NCI-H2171 treated with DMSO at 0.1 percent for 48 hours (cell line): ENCODE measurements at regions not wholly inside any gene's neighbourhood (a gene's known extent, or its start where the extent isn't known, plus 50 kb on each side); places are given as distances from the start of the nearest gene placed in this dataset.
"Not testable (repeated sequence)": the region's sequence is repeated elsewhere in the genome, so short reads cannot be mapped to it uniquely, and the experiment has no call there.

Experiments used
- DNase-seq: peaks from one replicate; lab custom pipeline; 2025; lab: John Stamatoyannopoulos, UW

GRCh38 chr15:91611561-91612323, 241.8 kb upstream of the SLCO3A1 start:
- peak; percentile 75 for DNase-seq

DNA sequence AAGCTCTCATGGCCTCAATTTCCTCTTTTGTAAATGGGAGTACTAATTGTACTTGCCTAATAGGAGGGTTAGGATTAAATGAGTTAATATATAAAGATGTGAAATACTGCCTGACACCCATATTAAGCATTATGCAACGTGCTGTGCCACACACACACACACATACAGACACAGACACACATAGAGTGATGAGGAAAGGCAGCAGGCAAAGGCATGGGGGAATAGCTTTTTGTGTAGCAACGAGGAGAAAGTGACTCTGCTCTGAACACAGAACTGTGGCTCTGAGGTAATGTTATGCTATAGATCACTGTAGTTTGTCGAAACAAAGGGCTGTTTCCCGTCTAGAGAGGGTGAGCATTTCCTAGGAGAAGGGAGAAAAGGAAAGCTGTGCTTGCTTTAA, 233.3 kb upstream of the SLCO3A1 start:
- DNase-seq, result no peak

DNA sequence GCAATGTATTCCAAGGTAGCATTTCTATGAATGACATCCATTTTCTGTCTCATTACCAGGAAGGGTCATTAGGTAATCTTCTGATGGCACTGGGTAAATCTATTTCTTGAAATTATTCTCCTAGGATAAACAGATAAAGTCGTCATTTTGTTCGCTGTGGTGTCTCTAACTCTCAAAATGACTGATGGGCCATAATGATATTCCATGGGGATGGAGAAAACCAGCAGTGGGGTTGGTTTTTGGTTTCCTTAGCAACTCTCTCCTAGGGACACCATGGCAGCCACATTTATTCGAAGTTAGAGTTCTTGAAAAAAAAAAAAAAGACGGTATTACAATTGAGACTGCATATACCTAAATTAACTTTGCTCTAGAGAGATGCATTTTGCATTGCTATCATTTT, 231.3 kb upstream of the SLCO3A1 start:
- DNase-seq, result no peak

DNA sequence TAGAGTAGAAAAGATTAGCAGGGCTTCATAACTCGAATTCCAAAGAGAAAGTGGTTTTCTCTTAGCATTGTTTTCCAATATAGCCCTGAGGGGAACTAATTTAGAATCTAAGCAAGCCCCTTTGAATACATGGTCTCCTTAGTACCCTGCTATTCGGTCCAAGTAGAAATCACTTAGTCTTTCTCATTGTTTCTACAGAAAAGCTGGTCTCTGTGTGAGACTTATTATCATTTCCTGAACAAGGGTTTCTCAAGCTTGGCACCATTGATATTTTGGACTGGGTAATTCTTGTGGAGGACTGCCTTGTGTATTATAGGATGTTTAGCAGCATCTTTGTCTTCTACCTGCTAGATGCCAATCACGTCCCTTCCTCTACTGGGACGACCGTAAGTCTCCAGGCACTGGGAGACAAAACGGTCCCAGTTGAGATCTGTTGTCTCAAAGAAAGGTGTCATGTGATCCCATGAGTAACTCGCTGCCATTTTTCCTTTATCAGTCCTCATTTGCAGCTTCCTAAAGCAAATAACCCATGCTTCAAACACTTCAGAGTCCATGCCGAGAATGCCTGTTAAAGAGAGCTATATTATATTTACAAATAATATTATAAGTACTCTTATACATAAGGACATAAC, 230.7 kb upstream of the SLCO3A1 start:
- no peak for DNase-seq

DNA sequence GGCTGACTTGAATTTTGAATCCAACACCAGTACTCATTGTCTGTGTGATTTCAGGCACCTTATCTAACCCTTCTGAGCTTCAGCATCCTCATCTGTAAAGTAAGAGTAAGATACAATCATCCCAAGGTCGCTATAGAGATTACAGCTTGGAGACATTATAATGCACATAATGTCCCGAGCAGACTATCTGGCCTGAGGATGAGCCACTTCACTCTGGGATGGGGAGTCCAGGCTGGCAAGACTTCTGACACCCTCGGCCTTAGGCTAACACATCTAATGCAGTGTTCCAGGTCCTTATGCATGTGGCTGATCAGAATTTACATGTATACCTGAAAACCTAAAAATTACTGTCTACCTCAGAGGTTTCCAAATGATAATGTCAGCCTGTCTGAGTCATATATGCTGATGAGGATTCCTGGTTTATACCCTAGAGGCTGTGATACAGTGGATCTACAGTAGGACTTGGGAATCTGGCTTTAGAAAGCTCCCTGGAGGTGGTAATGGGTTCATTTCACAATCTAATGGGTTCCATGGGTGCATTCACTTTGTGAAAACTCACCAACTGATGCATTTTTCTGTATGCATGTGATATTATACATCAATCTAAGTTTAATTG, 229.0 kb upstream of the SLCO3A1 start:
- no peak for DNase-seq

GRCh38 chr15:91625506-91625905, 228.0 kb upstream of the SLCO3A1 start:
- DNase-seq, result no peak

GRCh38 chr15:91627473-91628278, 225.8 kb upstream of the SLCO3A1 start:
- DNase-seq, result peak; percentile 10

- no peak for DNase-seq
Observed at GRCh38 chr15:91630090-91630489, 223.4 kb upstream of the SLCO3A1 start.

GRCh38 chr15:91632176-91632575, 221.3 kb upstream of the SLCO3A1 start:
- no peak for DNase-seq

- DNase-seq, result no peak
Observed at GRCh38 chr15:91632981-91633380, 220.5 kb upstream of the SLCO3A1 start.

DNA sequence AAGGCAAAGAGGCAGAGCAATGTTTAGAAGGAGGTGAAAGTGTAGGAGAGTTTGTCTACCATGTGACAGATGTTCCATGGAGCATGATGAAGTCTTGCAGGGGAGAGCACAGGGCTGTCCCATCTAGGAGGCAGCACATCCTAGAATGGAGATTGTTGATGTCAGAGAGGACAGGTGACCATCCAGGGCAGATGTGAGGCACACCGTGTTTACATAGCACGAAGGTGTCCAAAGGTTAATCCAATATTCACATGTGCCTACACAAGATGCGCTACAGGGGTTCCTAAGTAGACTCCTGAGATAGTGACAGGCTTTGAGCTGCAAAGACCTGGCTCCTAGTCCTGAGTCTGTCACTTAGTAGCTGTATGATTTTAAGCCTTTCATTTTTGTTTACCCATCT, 219.3 kb upstream of the SLCO3A1 start:
- no peak for DNase-seq

DNA sequence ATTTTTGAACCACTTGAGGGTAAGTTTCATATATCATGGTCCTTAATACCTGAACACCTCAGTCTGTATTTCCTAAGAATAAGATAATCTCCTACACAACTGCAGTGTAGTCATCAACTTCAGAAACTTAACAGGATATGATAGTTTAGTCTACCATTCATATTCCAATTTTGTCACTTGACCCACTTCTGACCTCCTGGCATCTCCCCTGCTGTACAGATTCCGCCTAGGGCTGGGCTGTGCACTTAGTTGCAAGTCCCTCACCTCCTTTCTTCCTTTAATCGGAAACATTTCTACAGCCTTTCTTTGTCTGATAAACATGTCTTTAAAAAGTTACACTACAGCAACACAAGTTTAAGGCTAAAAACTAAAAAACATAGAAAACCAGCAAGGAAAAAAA, 218.4 kb upstream of the SLCO3A1 start:
- DNase-seq, result no peak

- DNase-seq, result no peak
Observed at GRCh38 chr15:91635641-91636040, 217.9 kb upstream of the SLCO3A1 start.

- DNase-seq, result no peak
Observed at GRCh38 chr15:91649016-91649415, 204.5 kb upstream of the SLCO3A1 start.

- no peak for DNase-seq
Observed at GRCh38 chr15:91649831-91650321, 203.6 kb upstream of the SLCO3A1 start.

DNA sequence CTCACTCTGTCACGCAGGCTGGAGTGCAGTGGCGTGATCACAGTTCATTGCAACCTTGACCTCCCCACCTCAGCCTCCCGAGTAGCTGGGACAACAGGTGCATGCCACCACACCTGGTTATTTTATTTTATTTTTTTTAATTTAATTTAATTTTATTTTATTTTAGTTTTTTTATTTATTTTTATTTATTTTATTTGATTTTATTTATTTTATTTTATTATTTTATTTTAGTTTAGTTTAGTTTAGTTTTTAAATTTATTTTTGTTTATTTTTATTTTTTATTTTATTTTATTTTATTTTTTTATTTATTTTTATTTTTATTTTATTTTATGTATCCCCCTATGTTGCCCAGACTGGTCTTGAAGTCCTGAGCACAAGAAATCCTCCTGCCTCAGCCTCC, 202.3 kb upstream of the SLCO3A1 start:
- DNase-seq, result no peak

DNA sequence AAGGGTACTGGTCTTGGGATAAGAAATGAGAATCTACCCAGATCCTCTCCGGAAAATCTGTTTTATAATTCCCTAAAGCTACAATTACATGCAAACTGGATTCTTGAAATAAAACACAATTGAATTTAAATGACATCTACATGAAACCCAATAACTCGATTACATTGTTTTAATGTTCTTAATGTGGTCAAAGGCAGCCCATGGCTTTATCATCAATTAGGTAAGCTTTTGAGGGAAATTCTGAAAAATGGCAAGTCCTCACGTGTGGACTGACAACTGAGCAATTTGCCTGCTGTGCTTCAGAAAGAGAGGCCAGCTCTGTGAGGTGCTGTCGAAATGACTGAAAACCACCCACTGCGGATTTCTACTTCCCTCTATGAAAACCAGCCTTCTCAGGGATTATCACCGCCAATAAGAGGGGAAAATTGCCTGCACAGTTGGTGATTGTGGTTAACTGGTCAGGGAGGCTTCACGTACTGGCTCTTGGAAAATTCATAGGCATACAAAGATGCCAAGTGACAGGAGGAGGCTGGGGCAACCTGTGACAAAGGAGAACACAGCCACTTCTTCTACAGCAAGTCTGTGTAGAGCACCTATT, 200.8 kb upstream of the SLCO3A1 start:
- no peak for DNase-seq

DNA sequence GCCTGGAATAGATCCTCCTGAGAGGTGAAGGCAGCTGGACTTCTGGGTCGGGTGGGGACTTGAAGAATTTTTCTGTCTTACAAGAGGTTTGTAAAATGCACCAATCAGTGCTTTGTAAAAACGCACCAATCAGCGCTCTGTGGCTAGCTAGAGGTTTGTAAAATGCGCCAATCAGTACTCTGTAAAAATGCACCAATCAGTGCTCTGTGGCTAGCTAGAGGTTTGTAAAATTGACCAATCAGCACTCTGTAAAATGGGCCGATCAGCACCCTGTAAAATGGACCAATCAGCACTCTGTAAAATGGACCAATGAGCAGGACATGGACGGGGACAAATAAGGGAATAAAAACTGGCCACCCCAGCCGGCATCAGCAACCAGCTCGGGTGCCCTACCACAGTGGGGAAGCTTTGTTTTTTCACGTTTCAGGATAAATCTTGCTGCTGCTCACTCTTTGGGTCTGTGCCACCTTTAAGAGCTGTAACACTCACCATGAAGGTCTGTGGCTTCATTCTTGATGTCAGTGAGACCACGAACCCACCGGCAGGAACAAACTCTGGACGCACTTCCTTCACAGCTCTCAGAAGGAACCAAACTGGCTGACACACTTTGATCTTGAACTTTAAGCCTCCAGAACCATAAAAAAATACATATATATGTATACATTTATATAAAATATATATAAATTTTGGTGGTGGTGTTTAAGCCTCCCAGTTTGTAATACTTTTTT, 197.8 kb upstream of the SLCO3A1 start:
- DNase-seq, result not testable (repeated sequence)

GRCh38 chr15:91660174-91660649, 193.3 kb upstream of the SLCO3A1 start:
- no peak for DNase-seq

DNA sequence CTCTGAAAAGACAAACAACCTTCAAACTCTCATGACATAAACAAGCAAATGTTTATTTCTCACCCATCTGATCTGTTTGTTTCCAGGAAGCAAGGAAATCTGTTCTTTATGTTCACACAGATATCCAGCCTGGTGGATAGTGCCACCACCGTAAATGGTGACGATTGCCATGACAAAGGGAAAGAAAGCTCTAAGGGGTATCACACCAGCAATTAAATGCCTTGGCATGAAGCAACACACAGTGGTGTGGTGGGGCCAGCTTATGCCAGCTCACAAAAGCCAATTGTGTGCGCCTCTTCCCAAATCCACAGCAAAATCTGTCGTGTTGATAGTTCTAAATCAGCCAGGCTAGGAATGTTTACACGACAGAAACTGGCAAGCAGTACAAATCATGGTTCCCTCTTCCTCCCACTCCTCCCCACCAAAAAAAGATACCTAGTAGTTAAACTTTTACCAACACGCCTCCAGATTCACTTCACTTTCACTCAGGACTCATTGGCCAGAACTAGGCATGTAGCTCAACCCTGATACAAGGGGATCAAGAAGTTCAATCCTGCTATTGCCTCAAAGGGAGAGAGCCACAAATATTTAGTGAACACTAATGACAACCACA, 189.2 kb upstream of the SLCO3A1 start:
- DNase-seq, result no peak

GRCh38 chr15:91665212-91665611, 188.3 kb upstream of the SLCO3A1 start:
- no peak for DNase-seq
